Panc1 (cell line): ENCODE measurements at regions not wholly inside any gene's neighbourhood (a gene's known extent, or its start where the extent isn't known, plus 50 kb on each side); places are given as distances from the start of the nearest gene placed in this dataset.

ENCODE experiments used
- ATAC-seq: fragments of 200-7000 bp; cut with Tn5 transposase; 2 replicates; pipeline ENCODE4 v1.9.1; 2020; ENCODE audit warnings: mild to moderate bottlenecking, moderate library complexity
- BruUV-seq: library from RNA; stranded (reverse); fragments of 400-500 nt; replicated peaks from 2 replicates; lab custom pipeline; 2021; lab: Mats Ljungman, UMichigan
- CTCF ChIA-PET: fragments of 300-600 bp; sonication (Branson Sonifier 250); formaldehyde crosslinking; loops from one replicate; lab custom pipeline; 2022; ENCODE audit warnings: antibody characterized with exemption; lab: Charles Lee
- POLR2A ChIA-PET: fragments of 300-600 bp; sonication (Branson Sonifier 250); formaldehyde crosslinking; loops from one replicate; lab custom pipeline; 2022; ENCODE audit warnings: antibody characterized with exemption; lab: Charles Lee
- DNase-seq: peaks from one replicate; pipeline ENCODE4 v3.0.0-alpha.2; 2010; ENCODE audit warnings: low read depth, low spot score
- H3K27ac ChIP-seq: 2 replicates; pipeline ENCODE4 v1.5.1; 2011; ENCODE audit warnings: mild to moderate bottlenecking, low read length, inconsistent platforms
- H3K27me3 ChIP-seq: fragments of 200-500 bp; sonication (Bioruptor generic); 2 replicates; pipeline ENCODE4 v1.6.0; 2014; ENCODE audit warnings: low read length, inconsistent platforms; ENCODE audit not compliant: control insufficient read depth, insufficient read depth
- H3K36me3 ChIP-seq: fragments of 200-500 bp; sonication (Bioruptor generic); 2 replicates; pipeline ENCODE4 v1.5.1; 2014; ENCODE audit warnings: inconsistent platforms, mild to moderate bottlenecking, low read length, moderate library complexity; ENCODE audit not compliant: control insufficient read depth, insufficient read depth
- H3K4me1 ChIP-seq: 2 replicates; pipeline ENCODE4 v1.5.1; 2011; ENCODE audit warnings: inconsistent platforms, mild to moderate bottlenecking, low read length, moderate library complexity; ENCODE audit not compliant: control insufficient read depth, insufficient read depth
- H3K4me3 ChIP-seq, 2 experiments: 2 replicates each; pipeline ENCODE4 v1.5.1; 2011 to 2012; ENCODE audit warnings: low read depth in 2 of 2, low read length in 2 of 2, mild to moderate bottlenecking in 2 of 2, inconsistent platforms in 1 of 2, moderate library complexity in 1 of 2
- H3K9me3 ChIP-seq: fragments of 200-500 bp; sonication (Bioruptor generic); 2 replicates; pipeline ENCODE4 v1.5.1; 2014; ENCODE audit warnings: low read depth, mild to moderate bottlenecking, inconsistent platforms, low read length, moderate library complexity; ENCODE audit not compliant: control insufficient read depth, insufficient read depth
- CTCF ChIP-seq: fragments of 450-650 bp; IDR thresholded peaks from 2 replicates; pipeline ENCODE4 v1.5.1; 2017; ENCODE audit warnings: mild to moderate bottlenecking
- POLR2AphosphoS5 ChIP-seq: IDR thresholded peaks from 2 replicates; pipeline ENCODE4 v1.6.1; 2012; ENCODE audit warnings: mild to moderate bottlenecking, low read depth, low read length, moderate library complexity
- REST ChIP-seq, 2 experiments: IDR thresholded peaks; 2 replicates each; pipeline ENCODE4 v1.6.1; 2011 to 2012; ENCODE audit warnings: low read depth in 2 of 2, control low read depth in 1 of 2, low read length in 1 of 2, mild to moderate bottlenecking in 1 of 2, moderate library complexity in 1 of 2; ENCODE audit not compliant: insufficient read depth in 1 of 2
- SIN3A ChIP-seq: IDR thresholded peaks from 2 replicates; pipeline ENCODE4 v1.6.1; 2012; ENCODE audit warnings: low read depth, mild to moderate bottlenecking, low read length, moderate library complexity, borderline replicate concordance; ENCODE audit not compliant: insufficient read depth
- TCF7L2 ChIP-seq: IDR thresholded peaks from 2 replicates; pipeline ENCODE4 v1.6.1; 2011; ENCODE audit warnings: mild to moderate bottlenecking, low read depth, low read length, inconsistent platforms
- in situ Hi-C: cut with HindIII; loops from 2 replicates; pipeline ENCODE4 v1.10.0; 2016; ENCODE audit warnings: low sequenced_read_pairs, low pct_unique_long_range_greater_than_20kb
- intact Hi-C: fragments of 100-400 bp; cut with micrococcal nuclease; formaldehyde crosslinking; loops from one replicate; pipeline ENCODE4 v1.10.0; 2022; ENCODE audit not compliant: unreplicated experiment

GRCh38 chr1:36570478-36571060 lies 87.9 kb upstream of the CSF3R start:
- ATAC-seq (no peak), DNase-seq (no peak)
- intact Hi-C loops (no loop called here), in situ Hi-C loops (no loop called here)
- Histone ChIP-seq H3K9me3 (no peaks in the 10 kb centered on the region), H3K27ac (no peak overlapping the region), H3K27me3 (peaks cover 3% of the 10 kb centered on the region; the same call in 1 of the 2 replicates), H3K36me3 (no peaks in the 10 kb centered on the region), H3K4me3 (no peak overlapping the region), H3K4me1 (no peaks in the 10 kb centered on the region)
- CTCF ChIA-PET: interaction anchor here (0.6 kb wide), 1 partner anchor 125 kb away, joined by 3 read pairs; no protein-coding TSS in a partner anchor
- POLR2A ChIA-PET: no interaction called here
- TF ChIP-seq SIN3A (no peak), POLR2AphosphoS5 (no peak), TCF7L2 (no peak), REST (IDR thresholded peaks at IDR 0.05; ENCODE audit: insufficient read depth in 1 of 2, low read depth in 2 of 2, low read length in 1 of 2) (no peak)
- no TSS peak for BruUV-seq

- ChIA-PET CTCF (no interaction called here), POLR2A (no interaction called here)
- Histone ChIP-seq H3K36me3 (no peaks in the 10 kb centered on the region), H3K4me3 (no peak overlapping the region), H3K4me1 (no peaks in the 10 kb centered on the region), H3K27ac (no peak overlapping the region), H3K9me3 (no peaks in the 10 kb centered on the region), H3K27me3 (peaks cover 3% of the 10 kb centered on the region; the same call in 1 of the 2 replicates)
- ATAC-seq (no peak), DNase-seq (no peak)
- in situ Hi-C loops (no loop called here), intact Hi-C loops (no loop called here)
- TF ChIP-seq SIN3A: no peak
- no peak for TF ChIP-seq REST (IDR thresholded peaks at IDR 0.05; ENCODE audit: insufficient read depth in 1 of 2, low read depth in 2 of 2, low read length in 1 of 2)
- TF ChIP-seq CTCF: no peak
- TF ChIP-seq TCF7L2: no peak
- TF ChIP-seq POLR2AphosphoS5: no peak
- no TSS peak for BruUV-seq
Measured at GRCh38 chr1:36570006-36570405, 87.3 kb upstream of the CSF3R start.
